Psoas muscle (tissue), 7 donors: ENCODE measurements at regions not wholly inside any gene's neighbourhood (a gene's known extent, or its start where the extent isn't known, plus 50 kb on each side); places are given as distances from the start of the nearest gene placed in this dataset.
"Not testable (repeated sequence)": the region's sequence is repeated elsewhere in the genome, so short reads cannot be mapped to it uniquely, and the experiment has no call there.

Source experiments
- ATAC-seq, 4 donors: fragments of 200-7000 bp; cut with Tn5 transposase; one replicate each; pipeline ENCODE4 v1.9.1; 2020; ENCODE audit warnings: moderate library complexity in 3 of 4, mild to moderate bottlenecking in 2 of 4
- DNase-seq, 2 donors: peaks; one replicate each; pipeline ENCODE4 v3.0.0-alpha.2; 2020
- H3K27ac ChIP-seq: fragments of 200-600 bp; one replicate; pipeline ENCODE4 v1.8.0; 2022
- H3K27me3 ChIP-seq, 3 donors: fragments of 200-600 bp in 1 of 3; one replicate each; pipeline versions ENCODE4 v1.6.1 to v1.8.0; 2013 to 2022; ENCODE audit warnings: low read length in 2 of 3, mild to moderate bottlenecking in 2 of 3, moderate library complexity in 1 of 3; ENCODE audit not compliant: insufficient read depth in 3 of 3
- H3K36me3 ChIP-seq, 2 donors: fragments of 200-600 bp in 1 of 2; one replicate each; pipeline versions ENCODE4 v1.6.1 to v1.8.0; 2013 to 2022; ENCODE audit warnings: low read depth in 1 of 2, mild to moderate bottlenecking in 1 of 2, moderate library complexity in 1 of 2; ENCODE audit not compliant: insufficient read depth in 1 of 2
- H3K4me1 ChIP-seq: fragments of 200-600 bp; one replicate; pipeline ENCODE4 v1.8.0; 2022
- H3K4me3 ChIP-seq: fragments of 200-600 bp; one replicate; pipeline ENCODE4 v1.8.0; 2022; ENCODE audit warnings: mild to moderate bottlenecking
- H3K9me3 ChIP-seq: fragments of 200-600 bp; one replicate; pipeline ENCODE4 v1.8.0; 2022
- CTCF ChIP-seq: fragments of 200-600 bp; IDR thresholded peaks from one replicate; pipeline ENCODE4 v1.8.0; 2022; ENCODE audit warnings: antibody characterized with exemption
- WGBS, 3 donors: extraction: QIAGEN DNeasy Blood & Tissue Kit; methylation state at CpG; one replicate each; pipeline versions ENCODE4 v1.1.6 to v1.1.7; 2013; 5-methylcytosine and 5-hydroxymethylcytosine counted together
- intact Hi-C, 2 donors: fragments of 100-400 bp; cut with DNase I; formaldehyde crosslinking; loops; one replicate each; pipeline versions ENCODE4 v1.11.0 to v1.14.2; 2022
- donor health status: healthy with polysubstance abuse.
- donor health status: DM: no; HTN: no; CAD: no; lungs with moderate emphysema.
- donor health status: Bipolar disorder and iron deficiency.
- donor health status: healthy.
- donor health status: DM: yes; HTN: yes; CAD: no.
- donor health status: DM: no; HTN: no; CAD: no.
- donor health status: DM: yes; HTN: yes; CAD: no.

- H3K27me3 ChIP-seq = no peaks in the 10 kb centered on the region
- no peak for TF ChIP-seq CTCF
- H3K36me3 ChIP-seq = no peaks in the 10 kb centered on the region
- ATAC-seq (no peak), DNase-seq (no peak)
- no peaks in the 10 kb centered on the region for H3K9me3 ChIP-seq
- 11 to 21% (median 13%) methylated on average over 2 of the region's 2 CpGs for WGBS, 3 donors
- H3K27ac ChIP-seq = no peak overlapping the region
- intact Hi-C loops = no loop called here
- H3K4me3 ChIP-seq = no peak overlapping the region
- no peaks in the 10 kb centered on the region for H3K4me1 ChIP-seq
These were observed 125.8 kb upstream of the RXFP1 start for GRCh38 chr4:158395889-158396288.

- no peak overlapping the region for H3K4me3 ChIP-seq
- H3K27me3 ChIP-seq = no peaks in the 10 kb centered on the region
- no peaks in the 10 kb centered on the region for H3K9me3 ChIP-seq
- ATAC-seq = no peak
- intact Hi-C loops = no loop called here
- no peak for TF ChIP-seq CTCF
- no peak for DNase-seq
- H3K4me1 ChIP-seq = no peaks in the 10 kb centered on the region
- no peaks in the 10 kb centered on the region for H3K36me3 ChIP-seq
- 79 to 91% (median 86%) methylated on average over 2 of the region's 2 CpGs for WGBS, 3 donors
- no peak overlapping the region for H3K27ac ChIP-seq
These were observed 123.9 kb upstream of the RXFP1 start for GRCh38 chr4:158397781-158398180.

GRCh38 chr4:158407961-158408360, 113.7 kb upstream of the RXFP1 start:
- intact Hi-C loops, H3K9me3 ChIP-seq, ATAC-seq, H3K27me3 ChIP-seq, H3K36me3 ChIP-seq, H3K27ac ChIP-seq, H3K4me1 ChIP-seq, H3K4me3 ChIP-seq: not testable (repeated sequence)
- peak in 1 of 2 donors; percentile 46 for DNase-seq
- 93 to 95% (median 93%) methylated on average over 29 of the region's 29 CpGs for WGBS, 3 donors

GRCh38 chr4:158410272-158410671, 111.4 kb upstream of the RXFP1 start:
- no peaks in the 10 kb centered on the region for H3K36me3 ChIP-seq
- no peak for TF ChIP-seq CTCF
- no peak for DNase-seq
- H3K4me1 ChIP-seq = no peaks in the 10 kb centered on the region
- no peak overlapping the region for H3K4me3 ChIP-seq
- H3K27me3 ChIP-seq = peaks cover 0 to 2% (median 0%) of the 10 kb centered on the region in 3 donors
- no peak for ATAC-seq
- WGBS, 3 donors = 59 to 76% (median 66%) methylated on average over 3 of the region's 3 CpGs
- no peak overlapping the region for H3K27ac ChIP-seq
- no peaks in the 10 kb centered on the region for H3K9me3 ChIP-seq
- intact Hi-C loops = no loop called here

GRCh38 chr4:158411269-158411668, 110.4 kb upstream of the RXFP1 start:
- Histone ChIP-seq H3K36me3 (no peaks in the 10 kb centered on the region), H3K27me3 (peaks cover 0 to 2% (median 0%) of the 10 kb centered on the region in 3 donors), H3K4me1 (no peaks in the 10 kb centered on the region), H3K9me3 (no peaks in the 10 kb centered on the region), H3K27ac (no peak overlapping the region), H3K4me3 (no peak overlapping the region)
- DNase-seq = no peak
- 26 to 39% (median 29%) methylated on average over 2 of the region's 2 CpGs for WGBS, 3 donors
- no peak for ATAC-seq
- TF ChIP-seq CTCF = no peak
- intact Hi-C loops = no loop called here

- intact Hi-C loops, H3K9me3 ChIP-seq, H3K27me3 ChIP-seq, H3K4me1 ChIP-seq, H3K4me3 ChIP-seq, H3K36me3 ChIP-seq, DNase-seq, ATAC-seq, H3K27ac ChIP-seq: not testable (repeated sequence)
- WGBS, 3 donors = 87 to 92% (median 88%) methylated on average over 4 of the region's 4 CpGs
These were observed 103.0 kb upstream of the RXFP1 start for GRCh38 chr4:158418679-158419078.
